ENCODE measurements at regions not wholly inside any gene's neighbourhood (a gene's known extent, or its start where the extent isn't known, plus 50 kb on each side); places are given as distances from the start of the nearest gene placed in this dataset.

DNA sequence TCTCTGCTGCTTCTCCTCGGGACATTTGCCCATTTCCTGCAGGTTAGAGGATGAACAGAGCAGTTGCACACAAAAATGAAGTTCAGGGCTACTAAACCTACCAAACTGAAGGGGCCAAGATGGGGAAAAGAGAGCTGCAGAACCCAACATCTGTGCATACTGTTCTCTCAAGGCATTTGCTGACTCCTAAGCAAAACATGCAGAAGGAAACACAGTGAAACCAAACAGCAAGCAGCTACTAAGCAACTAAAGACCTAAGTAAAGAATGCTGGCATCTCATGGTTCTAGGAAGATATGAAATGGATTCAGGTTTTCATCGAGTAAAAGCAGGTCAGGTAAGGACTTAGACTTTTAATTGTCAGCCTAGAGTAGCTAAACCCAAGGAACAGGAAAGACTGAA is 111.9 kb upstream of the SYT4 start:
- TF ChIP-seq, protein P1, sequence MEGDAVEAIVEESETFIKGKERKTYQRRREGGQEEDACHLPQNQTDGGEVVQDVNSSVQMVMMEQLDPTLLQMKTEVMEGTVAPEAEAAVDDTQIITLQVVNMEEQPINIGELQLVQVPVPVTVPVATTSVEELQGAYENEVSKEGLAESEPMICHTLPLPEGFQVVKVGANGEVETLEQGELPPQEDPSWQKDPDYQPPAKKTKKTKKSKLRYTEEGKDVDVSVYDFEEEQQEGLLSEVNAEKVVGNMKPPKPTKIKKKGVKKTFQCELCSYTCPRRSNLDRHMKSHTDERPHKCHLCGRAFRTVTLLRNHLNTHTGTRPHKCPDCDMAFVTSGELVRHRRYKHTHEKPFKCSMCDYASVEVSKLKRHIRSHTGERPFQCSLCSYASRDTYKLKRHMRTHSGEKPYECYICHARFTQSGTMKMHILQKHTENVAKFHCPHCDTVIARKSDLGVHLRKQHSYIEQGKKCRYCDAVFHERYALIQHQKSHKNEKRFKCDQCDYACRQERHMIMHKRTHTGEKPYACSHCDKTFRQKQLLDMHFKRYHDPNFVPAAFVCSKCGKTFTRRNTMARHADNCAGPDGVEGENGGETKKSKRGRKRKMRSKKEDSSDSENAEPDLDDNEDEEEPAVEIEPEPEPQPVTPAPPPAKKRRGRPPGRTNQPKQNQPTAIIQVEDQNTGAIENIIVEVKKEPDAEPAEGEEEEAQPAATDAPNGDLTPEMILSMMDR (IDR thresholded peaks at IDR 0.05; ENCODE audit: insufficient read depth, low read length, poor library complexity, severe bottlenecking) = no peak
- TF ChIP-seq EZH2phosphoT487 (conservative IDR thresholded peaks at IDR 0.05; ENCODE audit: low read length) = no peak

Data from SU-DHL-6 (cell line).